ENCODE measurements at regions not wholly inside any gene's neighbourhood (a gene's known extent, or its start where the extent isn't known, plus 50 kb on each side); places are given as distances from the start of the nearest gene placed in this dataset.

GRCh38 chr10:91108820-91109219 lies 111.6 kb upstream of the PCGF5 start:
- H3K36me3 ChIP-seq (ENCODE audit: control insufficient read depth, insufficient read depth, low read length): no peaks in the 10 kb centered on the region
- TF ChIP-seq, protein P1, sequence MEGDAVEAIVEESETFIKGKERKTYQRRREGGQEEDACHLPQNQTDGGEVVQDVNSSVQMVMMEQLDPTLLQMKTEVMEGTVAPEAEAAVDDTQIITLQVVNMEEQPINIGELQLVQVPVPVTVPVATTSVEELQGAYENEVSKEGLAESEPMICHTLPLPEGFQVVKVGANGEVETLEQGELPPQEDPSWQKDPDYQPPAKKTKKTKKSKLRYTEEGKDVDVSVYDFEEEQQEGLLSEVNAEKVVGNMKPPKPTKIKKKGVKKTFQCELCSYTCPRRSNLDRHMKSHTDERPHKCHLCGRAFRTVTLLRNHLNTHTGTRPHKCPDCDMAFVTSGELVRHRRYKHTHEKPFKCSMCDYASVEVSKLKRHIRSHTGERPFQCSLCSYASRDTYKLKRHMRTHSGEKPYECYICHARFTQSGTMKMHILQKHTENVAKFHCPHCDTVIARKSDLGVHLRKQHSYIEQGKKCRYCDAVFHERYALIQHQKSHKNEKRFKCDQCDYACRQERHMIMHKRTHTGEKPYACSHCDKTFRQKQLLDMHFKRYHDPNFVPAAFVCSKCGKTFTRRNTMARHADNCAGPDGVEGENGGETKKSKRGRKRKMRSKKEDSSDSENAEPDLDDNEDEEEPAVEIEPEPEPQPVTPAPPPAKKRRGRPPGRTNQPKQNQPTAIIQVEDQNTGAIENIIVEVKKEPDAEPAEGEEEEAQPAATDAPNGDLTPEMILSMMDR (IDR thresholded peaks at IDR 0.05; ENCODE audit: insufficient read depth, low read length, poor library complexity, severe bottlenecking): no peak

GRCh38 chr10:91111060-91111459 lies 109.4 kb upstream of the PCGF5 start:
- DNase-seq (ENCODE audit: extremely low read depth, insufficient read length): no peak
- H3K36me3 ChIP-seq (ENCODE audit: control insufficient read depth, insufficient read depth, low read length): no peaks in the 10 kb centered on the region
- TF ChIP-seq, protein P1 (IDR thresholded peaks at IDR 0.05; ENCODE audit: insufficient read depth, low read length, poor library complexity, severe bottlenecking): no peak
- no peak overlapping the region for H3K4me3 ChIP-seq (replicated peaks; ENCODE audit: low read depth, low read length)
- no peaks in the 10 kb centered on the region for H3K27me3 ChIP-seq (replicated peaks; ENCODE audit: control insufficient read depth, insufficient read depth, low read length)

More at GRCh38 chr10:91108820-91109219, 111.6 kb upstream of the PCGF5 start:
- no peaks in the 10 kb centered on the region for H3K27me3 ChIP-seq (replicated peaks; ENCODE audit: control insufficient read depth, insufficient read depth, low read length)
- no peak for DNase-seq (ENCODE audit: extremely low read depth, insufficient read length)
- H3K4me3 ChIP-seq (replicated peaks; ENCODE audit: low read depth, low read length): no peak overlapping the region

- no peaks in the 10 kb centered on the region for H3K27me3 ChIP-seq (replicated peaks; ENCODE audit: control insufficient read depth, insufficient read depth, low read length)
- no peaks in the 10 kb centered on the region for H3K36me3 ChIP-seq (ENCODE audit: control insufficient read depth, insufficient read depth, low read length)
- TF ChIP-seq, protein P1 (IDR thresholded peaks at IDR 0.05; ENCODE audit: insufficient read depth, low read length, poor library complexity, severe bottlenecking): no peak
- no peak overlapping the region for H3K4me3 ChIP-seq (replicated peaks; ENCODE audit: low read depth, low read length)
- no peak for DNase-seq (ENCODE audit: extremely low read depth, insufficient read length)
Observed at GRCh38 chr10:91115618-91116390, 104.7 kb upstream of the PCGF5 start.

- H3K27me3 ChIP-seq (replicated peaks; ENCODE audit: control insufficient read depth, insufficient read depth, low read length): no peaks in the 10 kb centered on the region
- H3K4me3 ChIP-seq (replicated peaks; ENCODE audit: low read depth, low read length): no peak overlapping the region
- H3K36me3 ChIP-seq (ENCODE audit: control insufficient read depth, insufficient read depth, low read length): no peaks in the 10 kb centered on the region
- no peak for DNase-seq (ENCODE audit: extremely low read depth, insufficient read length)
- TF ChIP-seq, protein P1 (IDR thresholded peaks at IDR 0.05; ENCODE audit: insufficient read depth, low read length, poor library complexity, severe bottlenecking): no peak
Observed at GRCh38 chr10:91117505-91117904, 103.0 kb upstream of the PCGF5 start.

DNA sequence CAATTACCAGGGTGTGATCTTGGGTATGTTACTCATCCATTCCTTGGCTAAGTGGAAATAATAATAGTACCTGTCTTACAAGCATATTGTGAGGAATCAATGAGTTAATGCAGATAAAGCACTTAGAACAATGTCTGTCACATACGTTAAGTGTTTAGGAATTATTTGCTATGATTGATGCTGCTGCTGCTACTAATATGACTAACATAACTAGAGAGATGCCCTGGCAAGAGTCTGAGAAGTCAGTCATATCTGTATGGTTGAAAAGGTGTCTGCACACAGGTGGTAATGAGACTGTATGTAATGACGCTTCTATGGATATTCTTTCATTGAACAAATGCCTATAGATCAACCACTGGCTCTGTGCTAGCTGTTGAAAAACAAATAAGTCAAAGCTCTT lies 100.1 kb upstream of the PCGF5 start:
- Histone ChIP-seq H3K27me3 (replicated peaks; ENCODE audit: control insufficient read depth, insufficient read depth, low read length) (no peaks in the 10 kb centered on the region), H3K4me3 (replicated peaks; ENCODE audit: low read depth, low read length) (no peak overlapping the region), H3K36me3 (ENCODE audit: control insufficient read depth, insufficient read depth, low read length) (no peaks in the 10 kb centered on the region)
- TF ChIP-seq, protein P1 (IDR thresholded peaks at IDR 0.05; ENCODE audit: insufficient read depth, low read length, poor library complexity, severe bottlenecking): no peak
- no peak for DNase-seq (ENCODE audit: extremely low read depth, insufficient read length)
